T-helper 2 cell (primary cell): ENCODE measurements at regions not wholly inside any gene's neighbourhood (a gene's known extent, or its start where the extent isn't known, plus 50 kb on each side); places are given as distances from the start of the nearest gene placed in this dataset.
"Not testable (repeated sequence)": the region's sequence is repeated elsewhere in the genome, so short reads cannot be mapped to it uniquely, and the experiment has no call there.

Experiments
- DNase-seq, 5 experiments: peaks; one replicate each; pipeline versions ENCODE4 v3.0.0 to v3.0.0-alpha.2; 2012 to 2022

- no peak for DNase-seq
These were observed 427.4 kb downstream of the NDFIP2 start for GRCh38 chr13:79908381-79908780.

DNA sequence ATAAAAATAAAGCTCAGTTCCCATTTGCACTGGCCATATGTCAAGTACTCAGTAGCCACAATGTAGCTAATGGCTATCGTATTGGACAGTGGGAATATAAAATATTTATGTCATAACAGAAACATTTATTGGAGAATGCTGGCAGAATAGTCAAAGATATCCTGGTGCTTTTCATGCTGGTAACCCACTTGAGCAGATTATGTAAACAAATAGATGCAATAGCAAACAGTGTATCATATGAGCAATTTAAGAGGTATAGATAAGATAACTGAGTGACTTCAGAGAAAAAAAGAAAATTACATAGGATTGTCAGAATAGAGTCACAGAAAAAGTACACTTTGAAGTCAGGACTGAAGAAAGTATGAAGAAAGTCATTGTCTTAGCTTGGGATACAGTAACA is 426.6 kb downstream of the NDFIP2 start:
- no peak for DNase-seq

DNA sequence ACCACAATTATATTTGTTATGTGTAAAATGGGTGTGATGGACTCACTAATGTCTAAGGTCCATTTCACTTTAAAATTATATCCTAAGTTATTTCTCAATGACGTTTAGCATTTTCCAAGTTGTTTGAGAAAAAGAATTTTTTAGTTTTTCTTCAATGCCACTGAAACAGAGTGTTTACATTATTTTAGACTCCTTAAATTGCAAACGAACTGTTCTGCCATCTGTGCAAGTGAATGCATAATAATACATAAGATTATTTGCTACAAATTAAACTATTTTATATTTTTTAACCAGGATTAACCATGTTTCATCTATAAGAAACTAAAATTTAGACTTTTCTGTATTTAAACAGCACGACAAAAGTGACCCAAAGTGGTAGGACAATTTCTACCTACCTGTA is 425.4 kb downstream of the NDFIP2 start:
- no peak for DNase-seq

DNA sequence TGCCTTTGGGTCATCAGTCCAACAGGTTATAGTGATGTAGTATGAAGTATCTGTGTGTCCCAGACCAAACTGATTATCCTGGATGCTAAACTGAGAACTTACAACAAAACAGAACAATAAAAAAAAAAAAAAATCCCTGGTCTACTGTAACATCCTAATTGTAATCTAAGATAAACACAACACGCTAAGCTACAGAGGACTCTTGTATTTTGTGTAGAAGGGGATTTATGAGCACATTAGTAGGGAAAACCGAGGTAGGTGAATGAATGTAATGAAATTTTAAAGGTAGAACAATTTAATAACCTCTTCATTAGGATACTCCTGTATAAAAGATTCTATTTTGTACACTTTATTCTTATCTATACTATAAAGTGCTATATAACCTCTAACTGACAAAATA is 424.1 kb downstream of the NDFIP2 start:
- DNase-seq: no peak

DNA sequence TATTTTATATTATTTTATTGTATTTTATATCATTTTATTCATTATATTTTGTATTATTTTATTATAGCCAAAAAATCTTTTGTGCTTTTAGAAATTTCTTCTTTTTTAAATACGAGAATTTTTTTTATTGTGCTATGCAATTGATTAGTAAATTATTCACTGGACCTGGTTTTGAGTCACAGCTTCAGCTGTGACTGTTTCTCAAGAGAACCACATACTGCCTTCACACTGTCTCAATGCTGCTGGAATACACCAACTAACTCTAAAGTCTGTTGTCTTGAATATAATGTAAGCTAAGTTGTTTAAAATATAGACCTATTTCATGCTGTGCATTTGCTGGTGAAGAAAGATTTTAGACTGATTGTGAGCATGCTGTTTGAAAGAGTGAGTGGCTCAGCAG is 423.6 kb downstream of the NDFIP2 start:
- no peak for DNase-seq

GRCh38 chr13:79901336-79901735 is 420.4 kb downstream of the NDFIP2 start:
- DNase-seq: no peak

GRCh38 chr13:79900356-79900755 is 419.4 kb downstream of the NDFIP2 start:
- DNase-seq: no peak

- DNase-seq: no peak
These were observed 418.0 kb downstream of the NDFIP2 start for GRCh38 chr13:79898996-79899395.

DNA sequence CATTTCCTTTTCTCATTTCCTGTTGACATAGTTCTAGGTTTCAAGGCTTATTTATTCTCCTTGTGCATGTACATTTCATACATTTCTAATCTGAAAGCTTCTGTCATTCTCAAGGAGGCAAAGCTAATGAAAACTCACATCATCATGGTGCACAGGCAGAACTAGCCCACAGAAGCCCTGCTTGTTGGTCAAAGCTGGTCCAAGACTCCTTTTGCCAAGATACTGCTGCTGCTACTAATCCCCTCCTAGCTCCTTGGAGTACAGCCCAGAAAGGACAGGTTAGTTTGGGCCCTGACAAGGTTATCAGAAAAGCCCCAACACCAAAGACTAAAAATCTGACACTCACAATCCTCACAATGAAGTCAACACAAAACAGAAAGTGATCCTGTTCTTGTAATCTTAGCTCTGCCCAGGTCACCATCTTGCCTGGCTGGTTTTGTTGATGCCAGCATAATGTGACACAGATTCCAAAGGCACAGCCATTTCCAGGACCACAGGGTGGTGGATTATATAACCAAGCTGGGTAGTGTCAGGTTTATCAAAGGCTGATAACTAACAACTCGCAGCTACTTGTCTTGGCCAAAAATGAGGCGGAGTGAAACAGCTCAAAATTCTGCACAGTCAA is 417.4 kb downstream of the NDFIP2 start:
- no peak for DNase-seq

- no peak for DNase-seq
These were observed 415.9 kb downstream of the NDFIP2 start for GRCh38 chr13:79896851-79897250.

DNA sequence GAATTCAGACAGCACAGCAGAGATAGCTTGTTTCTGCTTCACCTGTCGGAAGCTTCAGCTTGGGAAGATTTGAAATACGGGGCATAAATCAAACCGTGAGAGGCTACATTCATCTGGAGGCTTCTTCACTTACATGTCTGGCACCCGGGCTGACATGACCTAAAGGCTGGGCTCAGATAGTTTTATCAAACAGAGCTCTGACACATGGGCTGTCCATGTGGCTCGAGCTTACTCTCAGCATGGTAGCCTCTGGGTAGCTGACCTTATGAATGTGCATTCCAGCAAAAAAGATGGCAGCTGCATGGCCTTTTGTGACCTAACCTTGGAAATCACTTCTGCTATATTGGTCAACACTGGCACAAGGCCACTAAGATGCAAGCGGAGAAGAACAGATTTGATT is 414.5 kb downstream of the NDFIP2 start:
- no peak for DNase-seq

DNA sequence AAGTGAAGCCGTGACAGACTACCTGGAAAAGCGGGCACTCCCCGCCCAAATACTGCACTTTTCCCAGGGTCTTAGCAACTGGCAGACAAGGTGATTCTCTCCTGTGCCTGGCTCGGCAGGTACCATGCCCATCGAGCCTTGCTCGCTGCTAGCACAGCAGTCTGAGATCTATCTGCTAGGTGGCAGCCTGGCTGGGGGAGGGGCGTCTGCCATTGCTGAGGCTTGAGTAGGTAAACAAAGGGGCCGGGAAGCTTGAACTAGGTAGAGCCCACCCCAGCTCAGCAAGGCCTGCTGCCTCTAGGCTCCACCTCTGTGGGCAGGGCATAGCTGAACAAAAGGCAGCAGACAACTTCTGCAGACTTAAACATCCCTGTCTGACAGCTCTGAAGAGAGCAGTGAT is 406.3 kb downstream of the NDFIP2 start:
- DNase-seq: not testable (repeated sequence)

DNA sequence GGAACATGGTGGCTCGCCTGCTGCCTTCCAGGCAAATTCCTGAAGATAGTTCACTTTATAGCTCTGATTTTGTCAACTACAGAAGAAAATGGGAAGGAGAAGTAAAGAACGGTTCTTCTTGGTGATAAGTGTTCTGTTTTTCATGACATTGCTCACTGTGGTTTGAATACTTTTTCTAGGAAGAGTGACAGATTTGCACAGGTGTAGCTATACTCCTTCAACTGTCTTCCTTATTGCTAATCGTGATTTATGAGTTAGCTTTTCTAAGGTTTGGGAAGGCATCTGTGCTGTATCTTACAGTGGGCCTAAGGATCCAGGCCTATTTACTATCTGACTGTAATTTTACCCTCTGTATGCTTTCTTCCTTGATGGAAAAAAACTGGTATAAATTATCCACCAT is 405.6 kb downstream of the NDFIP2 start:
- DNase-seq: no peak

GRCh38 chr13:79884890-79885289 is 403.9 kb downstream of the NDFIP2 start:
- DNase-seq: no peak

DNA sequence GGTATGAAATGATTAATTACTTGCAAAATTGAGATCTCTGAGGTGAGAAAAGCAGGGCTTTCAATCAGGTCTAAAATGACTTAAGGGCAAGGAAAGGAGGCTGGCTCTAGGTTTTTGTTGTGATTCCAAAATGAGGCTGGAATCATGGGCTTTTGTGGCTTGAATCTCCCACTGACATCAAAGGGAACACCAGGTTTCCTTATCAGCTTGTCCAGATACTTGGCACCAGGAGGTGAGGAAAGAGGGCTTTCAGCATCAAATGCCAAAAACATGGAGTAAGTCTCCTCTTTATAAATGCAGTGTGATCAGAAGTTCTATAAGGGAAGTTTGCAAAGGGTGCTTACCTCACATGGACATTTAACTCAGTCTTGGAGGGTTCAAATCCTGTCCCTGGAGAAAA is 402.3 kb downstream of the NDFIP2 start:
- DNase-seq: no peak

DNA sequence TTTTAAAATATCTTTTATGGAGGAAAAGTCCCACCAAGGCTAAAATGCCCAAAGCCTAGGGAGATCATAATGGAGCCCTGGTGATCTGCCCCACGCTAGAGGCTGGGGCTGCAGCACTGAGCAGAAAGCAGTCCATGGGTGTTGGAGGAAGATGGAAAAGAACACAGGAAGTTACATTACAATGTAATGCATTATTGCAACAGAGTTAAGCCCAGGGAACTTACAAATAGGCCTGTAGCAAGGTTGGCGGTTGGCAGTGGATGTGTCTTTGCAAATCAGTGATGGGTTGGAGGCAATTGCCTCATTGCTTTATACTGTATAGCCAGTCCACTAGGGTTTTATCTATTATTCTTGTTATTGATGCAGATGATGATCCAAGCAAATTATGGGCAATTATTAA is 399.9 kb downstream of the NDFIP2 start:
- DNase-seq: no peak

DNA sequence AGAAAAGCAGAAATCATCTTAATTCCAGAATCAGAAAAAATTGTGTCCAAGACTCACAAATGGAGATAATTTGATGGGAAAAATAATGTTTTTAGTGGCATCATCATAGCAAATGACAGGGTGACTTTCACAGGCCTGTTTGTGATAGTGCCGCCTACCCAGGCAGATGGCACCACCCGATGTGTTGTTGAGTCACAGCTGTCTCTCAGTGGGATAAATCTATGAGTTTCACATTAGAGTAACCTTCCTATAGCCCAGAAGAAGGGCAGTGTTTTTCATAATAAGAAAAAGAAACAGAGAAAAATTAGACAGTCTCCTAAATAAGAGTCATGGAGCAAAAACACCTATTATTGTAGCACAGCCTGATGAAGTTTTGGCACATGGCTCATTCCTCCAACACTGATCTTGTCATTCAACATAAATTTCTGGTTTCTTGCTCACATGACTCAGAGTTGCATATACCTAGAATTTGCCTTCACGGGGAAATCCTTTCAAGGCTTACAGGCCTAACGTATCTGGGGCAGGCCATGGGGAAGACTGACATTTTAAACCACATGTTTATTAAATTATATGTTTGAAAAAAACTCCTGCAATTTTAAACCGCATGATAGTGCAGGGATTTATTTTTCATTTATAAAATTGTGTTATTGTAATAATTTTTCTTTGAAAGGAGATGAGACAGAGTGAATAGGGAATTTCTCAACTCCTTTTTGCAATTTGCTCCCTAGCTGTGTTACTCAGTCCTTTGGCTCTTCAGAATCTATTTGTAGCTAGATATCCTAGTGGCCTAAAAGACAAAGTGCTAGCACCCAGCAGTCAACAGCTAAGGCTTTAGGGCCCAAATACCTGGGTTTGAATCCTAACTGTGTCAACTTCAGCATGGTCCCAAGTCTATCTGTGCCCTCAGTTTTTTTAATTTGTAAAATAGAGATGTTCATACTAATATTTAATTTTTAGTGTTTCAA is 393.7 kb downstream of the NDFIP2 start:
- no peak for DNase-seq

- no peak for DNase-seq
These were observed 390.6 kb downstream of the NDFIP2 start for GRCh38 chr13:79871594-79871993.

DNA sequence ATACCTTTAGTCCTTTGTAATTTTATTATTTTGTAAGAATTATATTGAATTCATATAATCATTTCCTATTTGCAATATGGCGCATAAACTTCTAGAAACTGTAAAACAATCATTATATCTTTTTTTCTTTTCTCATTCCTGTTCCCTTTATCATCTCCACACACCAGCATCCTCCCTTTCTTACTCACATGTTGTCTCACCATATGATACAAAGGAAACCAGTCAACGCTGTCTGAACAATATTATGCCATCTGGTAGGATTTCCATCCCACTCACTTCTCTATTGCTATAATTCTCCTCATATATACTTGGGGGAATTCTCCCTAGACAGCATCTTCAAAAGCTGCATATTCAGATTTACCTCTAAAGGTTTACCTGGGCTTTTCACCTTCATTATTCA is 389.8 kb downstream of the NDFIP2 start:
- no peak for DNase-seq

- DNase-seq: no peak
These were observed 389.2 kb downstream of the NDFIP2 start for GRCh38 chr13:79870123-79870522.

- DNase-seq: no peak
These were observed 388.4 kb downstream of the NDFIP2 start for GRCh38 chr13:79869326-79869725.

DNA sequence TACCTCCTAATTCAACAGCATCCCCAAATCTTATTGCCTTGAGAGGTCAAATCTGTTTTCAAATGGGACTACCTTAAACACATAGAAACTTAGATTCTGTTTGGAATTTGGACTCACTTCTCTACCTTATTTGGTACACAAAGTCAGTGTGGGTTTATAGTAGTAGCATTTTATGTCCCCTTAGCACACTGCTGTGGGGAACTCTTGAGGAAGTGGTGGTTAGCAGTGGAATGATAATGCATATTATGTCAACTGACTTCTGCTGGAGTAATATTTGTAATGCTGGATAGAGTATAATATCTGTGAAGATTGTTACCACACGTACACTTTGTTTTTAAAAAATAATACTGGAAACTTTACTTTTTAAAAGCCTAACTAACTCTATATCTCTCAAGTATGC is 386.3 kb downstream of the NDFIP2 start:
- no peak for DNase-seq

- no peak for DNase-seq
These were observed 385.5 kb downstream of the NDFIP2 start for GRCh38 chr13:79866436-79866835.

GRCh38 chr13:79862515-79862914 is 381.6 kb downstream of the NDFIP2 start:
- DNase-seq: no peak
